Caco-2 (cell line): ENCODE measurements at regions not wholly inside any gene's neighbourhood (a gene's known extent, or its start where the extent isn't known, plus 50 kb on each side); places are given as distances from the start of the nearest gene placed in this dataset.

Experiments used
- BruUV-seq: library from RNA; stranded (reverse); fragments of 400-500 nt; replicated peaks from 2 replicates; lab custom pipeline; 2021; lab: Mats Ljungman, UMichigan
- CTCF ChIA-PET: fragments of 300-600 bp; sonication (Branson Sonifier 250); formaldehyde crosslinking; loops from one replicate; lab custom pipeline; 2022; ENCODE audit warnings: antibody characterized with exemption; lab: Charles Lee
- POLR2A ChIA-PET: fragments of 300-600 bp; sonication (Branson Sonifier 250); formaldehyde crosslinking; loops from one replicate; lab custom pipeline; 2022; ENCODE audit warnings: antibody characterized with exemption; lab: Charles Lee
- DNase-seq, 2 experiments: peaks; one replicate each; pipeline versions ENCODE4 v3.0.0 to v3.0.0-alpha.2; 2020 to 2022
- H3K27me3 ChIP-seq: replicated peaks from 2 replicates; pipeline ENCODE4 v1.6.0; 2011; ENCODE audit warnings: low read length; ENCODE audit not compliant: control insufficient read depth, insufficient read depth
- H3K36me3 ChIP-seq: 2 replicates; pipeline ENCODE4 v1.5.1; 2011; ENCODE audit warnings: low read length; ENCODE audit not compliant: control insufficient read depth, insufficient read depth
- H3K4me1 ChIP-seq: fragments of 250-450 bp; sonication (Bioruptor Pico); 2 replicates; pipeline ENCODE4 v1.5.1; 2020; ENCODE audit warnings: mild to moderate bottlenecking
- H3K4me3 ChIP-seq: 2 replicates; pipeline ENCODE4 v1.5.1; 2011; ENCODE audit warnings: low read depth, mild to moderate bottlenecking, control low read depth, low read length
- H3K9me3 ChIP-seq: fragments of 250-450 bp; sonication (Bioruptor Pico); 2 replicates; pipeline ENCODE4 v1.5.1; 2020; ENCODE audit warnings: mild to moderate bottlenecking, moderate library complexity
- H3K27ac Mint-ChIP-seq: one replicate; pipeline ENCODE4 v1.8.0; 2022; ENCODE audit warnings: mixed read lengths; ENCODE audit not compliant: unreplicated experiment
- H3K27me3 Mint-ChIP-seq: one replicate; pipeline ENCODE4 v1.8.0; 2022; ENCODE audit warnings: mixed read lengths; ENCODE audit not compliant: insufficient read depth, unreplicated experiment
- H3K36me3 Mint-ChIP-seq: one replicate; pipeline ENCODE4 v1.8.0; 2022; ENCODE audit warnings: mild to moderate bottlenecking, mixed read lengths; ENCODE audit not compliant: insufficient read depth, unreplicated experiment
- H3K4me1 Mint-ChIP-seq: one replicate; pipeline ENCODE4 v1.8.0; 2022; ENCODE audit warnings: low read depth, mixed read lengths; ENCODE audit not compliant: unreplicated experiment
- H3K4me3 Mint-ChIP-seq: one replicate; pipeline ENCODE4 v1.8.0; 2022; ENCODE audit warnings: mild to moderate bottlenecking, moderate library complexity, mixed read lengths; ENCODE audit not compliant: unreplicated experiment
- H3K9me3 Mint-ChIP-seq: one replicate; pipeline ENCODE4 v1.8.0; 2022; ENCODE audit warnings: mixed read lengths; ENCODE audit not compliant: unreplicated experiment
- intact Hi-C: fragments of 100-400 bp; cut with micrococcal nuclease; formaldehyde crosslinking; loops from one replicate; pipeline ENCODE4 v1.10.0; 2022; ENCODE audit not compliant: unreplicated experiment
- TF ChIP-seq, protein P1 (sequence below), 2 experiments: fragments of 200-600 bp in 1 of 2; IDR thresholded peaks; 1 replicate in 1 of 2; 2 replicates in 1 of 2; pipeline versions ENCODE4 v1.5.1 to v1.8.0; 2011 to 2022; ENCODE audit warnings: antibody characterized with exemption in 1 of 2, control low read depth in 1 of 2, inconsistent platforms in 1 of 2, low read depth in 1 of 2, low read length in 1 of 2, mild to moderate bottlenecking in 1 of 2, moderate library complexity in 1 of 2; ENCODE audit not compliant: insufficient read depth in 1 of 2, severe bottlenecking in 1 of 2, unreplicated experiment in 1 of 2

DNA sequence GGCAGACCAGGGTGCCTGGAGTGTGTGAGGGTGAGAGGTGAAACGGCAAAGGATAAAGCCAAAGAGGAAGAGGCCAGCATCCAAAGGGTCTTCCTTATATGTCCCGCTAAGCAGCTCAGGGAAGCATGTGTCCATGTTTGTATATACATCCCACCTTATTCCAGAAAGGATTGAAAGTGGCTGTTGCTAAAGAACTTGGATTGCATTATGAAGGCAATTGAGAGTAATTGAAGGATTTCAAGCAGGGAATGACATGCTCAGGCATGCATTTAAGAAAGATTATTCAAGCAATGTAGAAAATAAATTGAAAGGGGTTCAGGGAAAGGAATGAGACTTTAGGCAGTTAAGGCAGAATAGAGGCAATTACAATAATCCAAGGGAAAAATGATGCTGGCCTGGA, 237.6 kb upstream of the SOX9 start:
- BruUV-seq = no TSS peak
- Histone ChIP-seq H3K27me3 (no peaks in the 10 kb centered on the region), H3K4me1 (no peaks in the 10 kb centered on the region), H3K4me3 (no peak overlapping the region), H3K9me3 (no peaks in the 10 kb centered on the region), H3K36me3 (no peaks in the 10 kb centered on the region)
- H3K4me1 Mint-ChIP-seq = no peaks in the 10 kb centered on the region
- DNase-seq = no peak
- intact Hi-C loops = no loop called here
- TF ChIP-seq, protein P1, sequence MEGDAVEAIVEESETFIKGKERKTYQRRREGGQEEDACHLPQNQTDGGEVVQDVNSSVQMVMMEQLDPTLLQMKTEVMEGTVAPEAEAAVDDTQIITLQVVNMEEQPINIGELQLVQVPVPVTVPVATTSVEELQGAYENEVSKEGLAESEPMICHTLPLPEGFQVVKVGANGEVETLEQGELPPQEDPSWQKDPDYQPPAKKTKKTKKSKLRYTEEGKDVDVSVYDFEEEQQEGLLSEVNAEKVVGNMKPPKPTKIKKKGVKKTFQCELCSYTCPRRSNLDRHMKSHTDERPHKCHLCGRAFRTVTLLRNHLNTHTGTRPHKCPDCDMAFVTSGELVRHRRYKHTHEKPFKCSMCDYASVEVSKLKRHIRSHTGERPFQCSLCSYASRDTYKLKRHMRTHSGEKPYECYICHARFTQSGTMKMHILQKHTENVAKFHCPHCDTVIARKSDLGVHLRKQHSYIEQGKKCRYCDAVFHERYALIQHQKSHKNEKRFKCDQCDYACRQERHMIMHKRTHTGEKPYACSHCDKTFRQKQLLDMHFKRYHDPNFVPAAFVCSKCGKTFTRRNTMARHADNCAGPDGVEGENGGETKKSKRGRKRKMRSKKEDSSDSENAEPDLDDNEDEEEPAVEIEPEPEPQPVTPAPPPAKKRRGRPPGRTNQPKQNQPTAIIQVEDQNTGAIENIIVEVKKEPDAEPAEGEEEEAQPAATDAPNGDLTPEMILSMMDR (IDR thresholded peaks at IDR 0.05; ENCODE audit: insufficient read depth in 1 of 2, low read depth in 1 of 2, low read length in 1 of 2, severe bottlenecking in 1 of 2, unreplicated experiment in 1 of 2) = no peak
- H3K9me3 Mint-ChIP-seq = no peaks in the 10 kb centered on the region
- H3K27me3 Mint-ChIP-seq = peaks cover 21% of the 10 kb centered on the region
- H3K4me3 Mint-ChIP-seq = no peak overlapping the region
- POLR2A ChIA-PET = no interaction called here
- H3K27ac Mint-ChIP-seq = no peak overlapping the region
- CTCF ChIA-PET = no interaction called here
- H3K36me3 Mint-ChIP-seq = no peaks in the 10 kb centered on the region

- Mint-ChIP-seq H3K4me3 (no peak overlapping the region), H3K4me1 (no peaks in the 10 kb centered on the region), H3K27ac (no peak overlapping the region), H3K27me3 (peaks cover 21% of the 10 kb centered on the region), H3K36me3 (no peaks in the 10 kb centered on the region), H3K9me3 (no peaks in the 10 kb centered on the region)
- H3K4me3 ChIP-seq = no peak overlapping the region
- POLR2A ChIA-PET = no interaction called here
- H3K4me1 ChIP-seq = no peaks in the 10 kb centered on the region
- intact Hi-C loops = no loop called here
- no peak for DNase-seq
- TF ChIP-seq, protein P1 (IDR thresholded peaks at IDR 0.05; ENCODE audit: insufficient read depth in 1 of 2, low read depth in 1 of 2, low read length in 1 of 2, severe bottlenecking in 1 of 2, unreplicated experiment in 1 of 2) = no peak
- CTCF ChIA-PET = no interaction called here
- BruUV-seq = no TSS peak
- H3K27me3 ChIP-seq = no peaks in the 10 kb centered on the region
- no peaks in the 10 kb centered on the region for H3K36me3 ChIP-seq
- no peaks in the 10 kb centered on the region for H3K9me3 ChIP-seq
Measured at GRCh38 chr17:71883845-71884244, 237.0 kb upstream of the SOX9 start.

GRCh38 chr17:71885662-71886061, 235.2 kb upstream of the SOX9 start:
- Histone ChIP-seq H3K36me3 (no peaks in the 10 kb centered on the region), H3K9me3 (no peaks in the 10 kb centered on the region), H3K4me1 (no peaks in the 10 kb centered on the region), H3K4me3 (no peak overlapping the region), H3K27me3 (no peaks in the 10 kb centered on the region)
- Mint-ChIP-seq H3K27ac (no peak overlapping the region), H3K4me1 (no peaks in the 10 kb centered on the region), H3K9me3 (no peaks in the 10 kb centered on the region), H3K4me3 (no peak overlapping the region), H3K36me3 (no peaks in the 10 kb centered on the region), H3K27me3 (peaks cover 27% of the 10 kb centered on the region)
- CTCF ChIA-PET = no interaction called here
- intact Hi-C loops = no loop called here
- no peak for DNase-seq
- no TSS peak for BruUV-seq
- TF ChIP-seq, protein P1 (IDR thresholded peaks at IDR 0.05; ENCODE audit: insufficient read depth in 1 of 2, low read depth in 1 of 2, low read length in 1 of 2, severe bottlenecking in 1 of 2, unreplicated experiment in 1 of 2) = no peak
- POLR2A ChIA-PET = no interaction called here
